H9 (cell line): ENCODE measurements at regions not wholly inside any gene's neighbourhood (a gene's known extent, or its start where the extent isn't known, plus 50 kb on each side); places are given as distances from the start of the nearest gene placed in this dataset.
A peak's percentile ranks its signal among the peaks of the same experiment; 100 is the strongest.

ENCODE experiments used
- DNase-seq: peaks from one replicate; pipeline ENCODE4 v3.0.0-alpha.2; 2017
- H2AFZ ChIP-seq: one replicate; pipeline ENCODE4 v1.6.1; 2013; ENCODE audit warnings: mild to moderate bottlenecking, low read length, control low read depth, moderate library complexity
- H2AK5ac ChIP-seq: 2 replicates; pipeline ENCODE4 v1.6.1; 2013; ENCODE audit warnings: low read length, control low read depth, mixed read lengths; ENCODE audit not compliant: insufficient read length
- H2BK120ac ChIP-seq: one replicate; pipeline ENCODE4 v1.6.1; 2013; ENCODE audit warnings: low read depth, mild to moderate bottlenecking, low read length, control low read depth, inconsistent platforms; ENCODE audit not compliant: poor library complexity, severe bottlenecking
- H2BK12ac ChIP-seq: 2 replicates; pipeline ENCODE4 v1.6.1; 2013; ENCODE audit warnings: low read length, control low read depth, mixed read lengths, low read depth; ENCODE audit not compliant: insufficient read length
- H2BK15ac ChIP-seq: 2 replicates; pipeline ENCODE4 v1.6.1; 2013; ENCODE audit warnings: low read depth, low read length, control low read depth
- H2BK20ac ChIP-seq: one replicate; pipeline ENCODE4 v1.6.1; 2013; ENCODE audit warnings: low read depth, mild to moderate bottlenecking, low read length, control low read depth, inconsistent platforms; ENCODE audit not compliant: poor library complexity, severe bottlenecking
- H2BK5ac ChIP-seq: 2 replicates; pipeline ENCODE4 v1.6.1; 2013; ENCODE audit warnings: low read length, control low read depth, mixed read lengths; ENCODE audit not compliant: insufficient read length
- H3K14ac ChIP-seq: 2 replicates; pipeline ENCODE4 v1.6.1; 2013; ENCODE audit warnings: low read length, control low read depth; ENCODE audit not compliant: insufficient read depth
- H3K18ac ChIP-seq: 2 replicates; pipeline ENCODE4 v1.6.1; 2013; ENCODE audit warnings: low read depth, mild to moderate bottlenecking, mixed read lengths, low read length, control low read depth; ENCODE audit not compliant: insufficient read length
- H3K23ac ChIP-seq: 2 replicates; pipeline ENCODE4 v1.6.1; 2013; ENCODE audit warnings: low read length, control low read depth, mixed read lengths, low read depth; ENCODE audit not compliant: insufficient read length
- H3K23me2 ChIP-seq: 2 replicates; pipeline ENCODE4 v1.6.1; 2013; ENCODE audit warnings: low read depth, mild to moderate bottlenecking, mixed read lengths, low read length, control low read depth; ENCODE audit not compliant: insufficient read length, poor library complexity, severe bottlenecking
- H3K27ac ChIP-seq: 2 replicates; pipeline ENCODE4 v1.5.1; 2013; ENCODE audit warnings: low read length, control low read depth, mixed read lengths, low read depth; ENCODE audit not compliant: insufficient read length
- H3K27me3 ChIP-seq: 2 replicates; pipeline ENCODE4 v1.6.1; 2013; ENCODE audit warnings: low read length, control low read depth, inconsistent platforms; ENCODE audit not compliant: insufficient read depth
- H3K4ac ChIP-seq: 2 replicates; pipeline ENCODE4 v1.6.1; 2013; ENCODE audit warnings: low read depth, mild to moderate bottlenecking, control low read depth, inconsistent platforms, low read length, moderate library complexity
- H3K4me1 ChIP-seq: 2 replicates; pipeline ENCODE4 v1.6.1; 2013; ENCODE audit warnings: low read length, control low read depth, inconsistent platforms; ENCODE audit not compliant: insufficient read depth
- H3K4me2 ChIP-seq: 2 replicates; pipeline ENCODE4 v1.6.1; 2013; ENCODE audit warnings: low read length, control low read depth, mixed read lengths; ENCODE audit not compliant: insufficient read length, insufficient read depth
- H3K56ac ChIP-seq: 2 replicates; pipeline ENCODE4 v1.6.1; 2013; ENCODE audit warnings: low read depth, mild to moderate bottlenecking, mixed read lengths, low read length, control low read depth; ENCODE audit not compliant: insufficient read length
- H3K79me1 ChIP-seq: 2 replicates; pipeline ENCODE4 v1.6.1; 2013; ENCODE audit warnings: low read depth, mild to moderate bottlenecking, moderate library complexity, low read length, control low read depth, inconsistent platforms; ENCODE audit not compliant: insufficient read depth, poor library complexity, severe bottlenecking
- H3K79me2 ChIP-seq: 2 replicates; pipeline ENCODE4 v1.6.1; 2013; ENCODE audit warnings: low read length, control low read depth, inconsistent platforms; ENCODE audit not compliant: insufficient read depth
- H3K9ac ChIP-seq: 2 replicates; pipeline ENCODE4 v1.6.1; 2013; ENCODE audit warnings: low read length, control low read depth, mixed read lengths; ENCODE audit not compliant: insufficient read length; ENCODE audit errors: extremely low read depth
- H3K9me3 ChIP-seq: one replicate; pipeline ENCODE4 v1.6.1; 2013; ENCODE audit warnings: low read depth, low read length, inconsistent platforms; ENCODE audit not compliant: control insufficient read depth
- H3T11ph ChIP-seq: one replicate; pipeline ENCODE4 v1.6.1; 2013; ENCODE audit warnings: mild to moderate bottlenecking, low read length, control low read depth, inconsistent platforms
- H4K20me1 ChIP-seq: one replicate; pipeline ENCODE4 v1.6.1; 2013; ENCODE audit not compliant: control insufficient read depth, insufficient read length, insufficient read depth
- H4K5ac ChIP-seq: 2 replicates; pipeline ENCODE4 v1.6.1; 2013; ENCODE audit warnings: low read depth, mild to moderate bottlenecking, mixed read lengths, low read length, control low read depth; ENCODE audit not compliant: insufficient read length
- H4K8ac ChIP-seq: replicated peaks from 2 replicates; pipeline ENCODE4 v1.6.1; 2013; ENCODE audit warnings: low read length, control low read depth, mixed read lengths, low read depth; ENCODE audit not compliant: insufficient read length
- H4K91ac ChIP-seq: 2 replicates; pipeline ENCODE4 v1.6.1; 2013; ENCODE audit warnings: low read depth, mild to moderate bottlenecking, moderate library complexity, mixed read lengths, low read length, control low read depth; ENCODE audit not compliant: insufficient read length
- H3K27ac Mint-ChIP-seq, 3 experiments: 2 replicates in 2 of 3; 3 replicates in 1 of 3; pipeline ENCODE4 v1.8.0; 2020 to 2021; ENCODE audit warnings: mixed read lengths in 3 of 3, mild to moderate bottlenecking in 1 of 3, moderate library complexity in 1 of 3
- H3K27me3 Mint-ChIP-seq: 2 replicates; pipeline ENCODE4 v1.8.0; 2021; ENCODE audit warnings: low read depth, mild to moderate bottlenecking, moderate library complexity, mixed read lengths
- H3K36me3 Mint-ChIP-seq, 3 experiments: 2 replicates in 2 of 3; 3 replicates in 1 of 3; pipeline ENCODE4 v1.8.0; 2020 to 2021; ENCODE audit warnings: low read depth in 3 of 3, mixed read lengths in 3 of 3; ENCODE audit not compliant: insufficient read depth in 1 of 3
- H3K4me1 Mint-ChIP-seq, 2 experiments: 2 replicates each; pipeline ENCODE4 v1.8.0; 2020; ENCODE audit warnings: mixed read lengths in 2 of 2
- H3K4me3 Mint-ChIP-seq, 2 experiments: 2 replicates in 1 of 2; 3 replicates in 1 of 2; pipeline ENCODE4 v1.8.0; 2020 to 2021; ENCODE audit warnings: mild to moderate bottlenecking in 2 of 2, mixed read lengths in 2 of 2, moderate library complexity in 1 of 2
- H3K9me3 Mint-ChIP-seq, 2 experiments: 2 replicates in 1 of 2; 3 replicates in 1 of 2; pipeline ENCODE4 v1.8.0; 2020; ENCODE audit warnings: mild to moderate bottlenecking in 2 of 2, mixed read lengths in 2 of 2, moderate library complexity in 1 of 2
- CTCF ChIP-seq: fragments of 200-600 bp; sonication (generic); conservative IDR thresholded peaks from 3 replicates; pipeline ENCODE4 v1.8.0; 2021; ENCODE audit warnings: antibody characterized with exemption, mild to moderate bottlenecking
- WGBS: extraction: QIAGEN DNeasy Blood & Tissue Kit; methylation state at CpG from one replicate; pipeline ENCODE4 v1.1.7; 2013; ENCODE audit warnings: missing lambda C conversion rate, low lambda C conversion rate, mixed read lengths; ENCODE audit not compliant: insufficient read length; ENCODE audit errors: extremely low coverage; 5-methylcytosine and 5-hydroxymethylcytosine counted together

- H2AFZ ChIP-seq = no peak overlapping the region
- H3K27me3 Mint-ChIP-seq = no peaks in the 10 kb centered on the region
- no peak overlapping the region for H3T11ph ChIP-seq
- H3K27ac ChIP-seq = no peak overlapping the region
- H3K9ac ChIP-seq = no peak overlapping the region
- no peak overlapping the region for H2BK15ac ChIP-seq
- H2BK20ac ChIP-seq = no peak overlapping the region
- H4K5ac ChIP-seq = no peak overlapping the region
- H3K56ac ChIP-seq = no peak overlapping the region
- no peak overlapping the region for H2BK120ac ChIP-seq
- H3K4me1 Mint-ChIP-seq = peaks cover 4 to 9% of the 10 kb centered on the region in 2 experiments
- H3K18ac ChIP-seq = no peak overlapping the region
- no peak overlapping the region for H3K23ac ChIP-seq
- no peak overlapping the region for H3K4me3 Mint-ChIP-seq
- H3K36me3 Mint-ChIP-seq = no peaks in the 10 kb centered on the region
- no peaks in the 10 kb centered on the region for H3K27me3 ChIP-seq
- no peak overlapping the region for H2AK5ac ChIP-seq
- TF ChIP-seq CTCF = no peak
- no peaks in the 10 kb centered on the region for H3K9me3 ChIP-seq
- no peaks in the 10 kb centered on the region for H3K23me2 ChIP-seq
- no peak overlapping the region for H2BK12ac ChIP-seq
- no CpG with 5 or more reads among the region's 17 CpGs for WGBS
- H2BK5ac ChIP-seq = no peak overlapping the region
- no peak overlapping the region for H3K4ac ChIP-seq
- no peaks in the 10 kb centered on the region for H4K20me1 ChIP-seq
- H3K4me1 ChIP-seq = no peaks in the 10 kb centered on the region
- H3K79me1 ChIP-seq = no peaks in the 10 kb centered on the region
- H4K91ac ChIP-seq = no peak overlapping the region
- no peak for DNase-seq
- H3K4me2 ChIP-seq = no peak overlapping the region
- no peak overlapping the region for H3K14ac ChIP-seq
- H3K79me2 ChIP-seq = no peaks in the 10 kb centered on the region
- H3K9me3 Mint-ChIP-seq = no peaks in the 10 kb centered on the region; a peak in 1 of 5 replicates
- H3K27ac Mint-ChIP-seq = 0 out of 7 replicates have a peak overlapping the region, but pooled peaks of 1 of the 3 experiments have one; percentile 21
- no peak overlapping the region for H4K8ac ChIP-seq
Measured at GRCh38 chr18:5058768-5059695, 138.0 kb downstream of the AKAIN1 start.
